Esophagus squamous epithelium (tissue), 5 donors: ENCODE measurements at regions not wholly inside any gene's neighbourhood (a gene's known extent, or its start where the extent isn't known, plus 50 kb on each side); places are given as distances from the start of the nearest gene placed in this dataset.

Source experiments
- DNase-seq: peaks from one replicate; lab custom pipeline; 2025; lab: John Stamatoyannopoulos, UW
- H3K27ac ChIP-seq, 4 donors: fragments of 200-600 bp; sonication (generic); one replicate each; pipeline ENCODE4 v1.5.1; 2016 to 2019; ENCODE audit warnings: mild to moderate bottlenecking in 1 of 4
- H3K27me3 ChIP-seq, 4 donors: fragments of 200-600 bp; sonication (generic); 1 replicate in 3 of 4; 2 replicates in 1 of 4; pipeline versions ENCODE4 v1.5.1 to v1.6.0; 2017 to 2021; ENCODE audit warnings: antibody characterized with exemption in 1 of 4
- H3K36me3 ChIP-seq, 3 donors: fragments of 200-600 bp; sonication (generic); one replicate each; pipeline ENCODE4 v1.5.1; 2016 to 2019
- H3K4me1 ChIP-seq, 3 donors: fragments of 200-600 bp; sonication (generic); one replicate each; pipeline ENCODE4 v1.5.1; 2017 to 2019
- H3K4me3 ChIP-seq, 4 donors: fragments of 200-600 bp; sonication (generic); 1 replicate in 3 of 4; 2 replicates in 1 of 4; pipeline ENCODE4 v1.5.1; 2016 to 2019; ENCODE audit warnings: mild to moderate bottlenecking in 2 of 4, moderate library complexity in 1 of 4
- H3K9me3 ChIP-seq, 3 donors: fragments of 200-600 bp; sonication (generic); one replicate each; pipeline ENCODE4 v1.5.1; 2016 to 2019
- CTCF ChIP-seq, 6 experiments: fragments of 450-650 bp in 4 of 6; fragments of 200-600 bp in 2 of 6; sonication (generic) in 2 of 6; IDR thresholded peaks; one replicate each; pipeline ENCODE4 v1.5.1; 2016 to 2019; ENCODE audit warnings: antibody characterized with exemption in 6 of 6, mild to moderate bottlenecking in 4 of 6, moderate library complexity in 4 of 6
- POLR2A ChIP-seq, 4 donors: fragments of 450-650 bp; IDR thresholded peaks; one replicate each; pipeline ENCODE4 v1.6.1; 2017; ENCODE audit warnings: antibody characterized with exemption in 4 of 4, mild to moderate bottlenecking in 4 of 4, moderate library complexity in 3 of 4
- WGBS, 2 donors: methylation state at CpG; one replicate each; pipeline ENCODE4 v1.1.5; 2018; 5-methylcytosine and 5-hydroxymethylcytosine counted together
- intact Hi-C: fragments of 100-400 bp; cut with DNase I; formaldehyde crosslinking; loops from one replicate; pipeline ENCODE4 v1.15.0; 2022
- donor health status: DM: yes; HTN: yes; CAD: no.

- Histone ChIP-seq H3K9me3 (peaks cover 0 to 13% (median 0%) of the 10 kb centered on the region in 3 donors), H3K27me3 (no peaks in the 10 kb centered on the region), H3K4me3 (no peak overlapping the region), H3K4me1 (no peaks in the 10 kb centered on the region), H3K36me3 (no peaks in the 10 kb centered on the region), H3K27ac (no peak overlapping the region)
- DNase-seq = no peak
- intact Hi-C loops = no loop called here
- whole genome bisulfite sequencing, 2 donors = 3 to 77% methylated on average over 1 of the region's 1 CpG
- TF ChIP-seq CTCF (IDR thresholded peaks at IDR 0.05) (no peak), POLR2A (IDR thresholded peaks at IDR 0.05) (no peak)
These were observed 239.4 kb upstream of the BOD1L1 start for GRCh38 chr4:13866881-13867280.

- Histone ChIP-seq H3K36me3 (no peaks in the 10 kb centered on the region), H3K4me3 (no peak overlapping the region), H3K27me3 (no peaks in the 10 kb centered on the region), H3K9me3 (no peaks in the 10 kb centered on the region), H3K4me1 (no peaks in the 10 kb centered on the region), H3K27ac (no peak overlapping the region)
- intact Hi-C loops = no loop called here
- TF ChIP-seq POLR2A (IDR thresholded peaks at IDR 0.05) = no peak
- no peak for TF ChIP-seq CTCF (IDR thresholded peaks at IDR 0.05)
- no peak for DNase-seq
These were observed 244.6 kb upstream of the BOD1L1 start for GRCh38 chr4:13872155-13872554.

- no peaks in the 10 kb centered on the region for H3K4me1 ChIP-seq
- H3K36me3 ChIP-seq = no peaks in the 10 kb centered on the region
- no peak for TF ChIP-seq POLR2A (IDR thresholded peaks at IDR 0.05)
- WGBS, 2 donors = 83 to 85% methylated on average over 3 of the region's 3 CpGs
- H3K27ac ChIP-seq = no peak overlapping the region
- no peak for DNase-seq
- no peaks in the 10 kb centered on the region for H3K9me3 ChIP-seq
- H3K4me3 ChIP-seq = no peak overlapping the region
- intact Hi-C loops = no loop called here
- H3K27me3 ChIP-seq = no peaks in the 10 kb centered on the region
These were observed 245.4 kb upstream of the BOD1L1 start for GRCh38 chr4:13872955-13873354.

GRCh38 chr4:13875181-13875580 lies 247.7 kb upstream of the BOD1L1 start:
- no peak overlapping the region for H3K4me3 ChIP-seq
- intact Hi-C loops = no loop called here
- no peaks in the 10 kb centered on the region for H3K27me3 ChIP-seq
- H3K9me3 ChIP-seq = no peaks in the 10 kb centered on the region
- no peak overlapping the region for H3K27ac ChIP-seq
- no peak for DNase-seq
- H3K4me1 ChIP-seq = no peaks in the 10 kb centered on the region
- 65 to 70% methylated on average over 1 of the region's 1 CpG for WGBS, 2 donors
- no peaks in the 10 kb centered on the region for H3K36me3 ChIP-seq
- TF ChIP-seq CTCF (IDR thresholded peaks at IDR 0.05) (no peak), POLR2A (IDR thresholded peaks at IDR 0.05) (no peak)

- no peaks in the 10 kb centered on the region for H3K9me3 ChIP-seq
- no peaks in the 10 kb centered on the region for H3K4me1 ChIP-seq
- DNase-seq = no peak
- H3K36me3 ChIP-seq = no peaks in the 10 kb centered on the region
- H3K27ac ChIP-seq = no peak overlapping the region
- no peak overlapping the region for H3K4me3 ChIP-seq
- intact Hi-C loops = no loop called here
- WGBS, 2 donors = 71 to 86% methylated on average over 3 of the region's 3 CpGs
- TF ChIP-seq CTCF (IDR thresholded peaks at IDR 0.05) (no peak), POLR2A (IDR thresholded peaks at IDR 0.05) (no peak)
- H3K27me3 ChIP-seq = no peaks in the 10 kb centered on the region
These were observed 248.6 kb upstream of the BOD1L1 start for GRCh38 chr4:13876131-13876530.

- H3K4me3 ChIP-seq = no peak overlapping the region
- H3K27me3 ChIP-seq = no peaks in the 10 kb centered on the region
- TF ChIP-seq POLR2A (IDR thresholded peaks at IDR 0.05) = no peak
- no peak for TF ChIP-seq CTCF (IDR thresholded peaks at IDR 0.05)
- DNase-seq = no peak
- intact Hi-C loops = no loop called here
- H3K4me1 ChIP-seq = no peaks in the 10 kb centered on the region
- WGBS, 2 donors = 61 to 86% methylated on average over 7 of the region's 7 CpGs
- H3K27ac ChIP-seq = no peak overlapping the region
- H3K9me3 ChIP-seq = no peaks in the 10 kb centered on the region
- no peaks in the 10 kb centered on the region for H3K36me3 ChIP-seq
These were observed 249.4 kb upstream of the BOD1L1 start for GRCh38 chr4:13876940-13877339.
